ENCODE measurements at regions not wholly inside any gene's neighbourhood (a gene's known extent, or its start where the extent isn't known, plus 50 kb on each side); places are given as distances from the start of the nearest gene placed in this dataset.

DNA sequence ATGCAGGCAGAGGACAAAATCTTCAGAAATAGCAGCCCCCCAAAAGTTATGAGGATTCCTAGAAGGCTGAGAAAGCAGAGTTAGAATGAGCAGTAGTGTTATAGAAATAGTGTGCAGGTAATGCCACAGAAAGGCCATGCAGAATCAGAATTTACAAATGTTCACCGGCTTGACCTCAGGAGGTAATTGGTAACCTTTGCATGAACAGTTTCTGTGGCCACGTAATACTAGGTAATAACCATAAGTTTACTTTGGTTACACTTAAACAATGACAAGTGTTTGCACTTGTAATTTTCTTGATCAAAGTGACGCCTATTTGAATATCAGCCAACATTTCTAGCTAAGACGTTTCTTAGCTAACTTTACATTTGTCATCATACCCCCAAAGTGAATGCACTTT, 393.6 kb downstream of the GPAT3 start:
- DNase-seq (ENCODE audit: extremely low spot score): no peak
- TF ChIP-seq NFRKB (IDR thresholded peaks at IDR 0.05) (no peak), BHLHE40 (IDR thresholded peaks at IDR 0.05; ENCODE audit: borderline replicate concordance) (no peak), SP1 (IDR thresholded peaks at IDR 0.05) (no peak), HDGF (IDR thresholded peaks at IDR 0.05; ENCODE audit: borderline replicate concordance) (no peak), LEF1 (IDR thresholded peaks at IDR 0.05; ENCODE audit: borderline replicate concordance) (no peak)
- CTCF ChIA-PET: no interaction called here
- POLR2A ChIA-PET: no interaction called here

DNA sequence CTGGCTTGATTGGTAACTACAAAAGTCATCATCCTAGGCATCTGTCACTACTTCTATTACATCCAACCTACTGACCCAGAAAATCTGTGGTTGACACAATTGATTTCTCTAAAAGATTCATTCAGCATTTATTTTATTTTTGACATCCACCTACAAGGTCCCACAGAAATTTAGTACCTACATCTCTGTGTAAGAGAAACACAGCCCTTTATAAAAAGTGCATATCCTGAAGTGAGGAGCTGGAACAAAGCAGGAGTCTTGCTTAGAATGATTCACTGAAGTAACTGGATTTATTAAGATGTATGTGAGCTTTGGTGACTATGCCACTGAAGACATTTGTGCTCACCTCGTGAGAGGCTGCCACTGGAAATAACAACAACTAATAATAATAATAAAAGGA, 391.0 kb downstream of the GPAT3 start:
- ChIA-PET POLR2A (no interaction called here), CTCF (no interaction called here)
- no peak for DNase-seq (ENCODE audit: extremely low spot score)
- no peak for TF ChIP-seq FOXA1 (IDR thresholded peaks at IDR 0.05)
- no peak for TF ChIP-seq SP1 (IDR thresholded peaks at IDR 0.05)
- no peak for TF ChIP-seq FOXM1 (IDR thresholded peaks at IDR 0.05; ENCODE audit: borderline replicate concordance)
- TF ChIP-seq TARDBP (IDR thresholded peaks at IDR 0.05): no peak
- TF ChIP-seq, protein P1, sequence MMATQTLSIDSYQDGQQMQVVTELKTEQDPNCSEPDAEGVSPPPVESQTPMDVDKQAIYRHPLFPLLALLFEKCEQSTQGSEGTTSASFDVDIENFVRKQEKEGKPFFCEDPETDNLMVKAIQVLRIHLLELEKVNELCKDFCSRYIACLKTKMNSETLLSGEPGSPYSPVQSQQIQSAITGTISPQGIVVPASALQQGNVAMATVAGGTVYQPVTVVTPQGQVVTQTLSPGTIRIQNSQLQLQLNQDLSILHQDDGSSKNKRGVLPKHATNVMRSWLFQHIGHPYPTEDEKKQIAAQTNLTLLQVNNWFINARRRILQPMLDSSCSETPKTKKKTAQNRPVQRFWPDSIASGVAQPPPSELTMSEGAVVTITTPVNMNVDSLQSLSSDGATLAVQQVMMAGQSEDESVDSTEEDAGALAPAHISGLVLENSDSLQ (IDR thresholded peaks at IDR 0.05): no peak
- TF ChIP-seq ARNT (IDR thresholded peaks at IDR 0.05): no peak
- TF ChIP-seq ZNF384 (IDR thresholded peaks at IDR 0.05): no peak
- no peak for TF ChIP-seq LEF1 (IDR thresholded peaks at IDR 0.05; ENCODE audit: borderline replicate concordance)
- TF ChIP-seq BHLHE40 (IDR thresholded peaks at IDR 0.05; ENCODE audit: borderline replicate concordance): no peak
- TF ChIP-seq SUZ12 (IDR thresholded peaks at IDR 0.05): no peak
- TF ChIP-seq NFRKB (IDR thresholded peaks at IDR 0.05): no peak
- TF ChIP-seq CTBP1 (IDR thresholded peaks at IDR 0.05; ENCODE audit: borderline replicate concordance): no peak
- TF ChIP-seq ELF4 (IDR thresholded peaks at IDR 0.05): no peak
- TF ChIP-seq HDGF (IDR thresholded peaks at IDR 0.05; ENCODE audit: borderline replicate concordance): no peak
- TF ChIP-seq L3MBTL2 (conservative IDR thresholded peaks at IDR 0.05): no peak
- no peak for TF ChIP-seq FOXK2 (IDR thresholded peaks at IDR 0.05)

DNA sequence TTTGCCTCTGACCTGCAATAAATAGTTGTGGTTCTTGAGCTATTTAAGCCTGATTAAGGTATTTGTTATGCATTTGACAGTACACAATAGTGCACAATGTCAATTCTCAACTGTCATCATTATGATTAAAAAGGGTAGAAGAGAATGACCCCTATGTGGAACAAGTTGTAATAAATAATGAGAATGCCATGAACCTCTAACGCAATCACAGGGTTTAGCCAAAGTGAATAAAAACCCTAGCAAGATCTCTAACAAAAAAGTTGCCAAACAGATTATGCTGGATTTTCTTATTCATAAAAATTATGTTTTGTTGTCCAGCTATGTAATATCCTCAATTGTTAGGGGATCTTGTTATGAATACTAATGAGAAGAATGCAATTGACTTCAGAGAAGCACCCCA, 387.4 kb downstream of the GPAT3 start:
- ChIA-PET CTCF (no interaction called here), POLR2A (no interaction called here)
- TF ChIP-seq HDGF (IDR thresholded peaks at IDR 0.05; ENCODE audit: borderline replicate concordance): no peak
- TF ChIP-seq SP1 (IDR thresholded peaks at IDR 0.05): no peak
- TF ChIP-seq NFRKB (IDR thresholded peaks at IDR 0.05): no peak
- no peak for TF ChIP-seq LEF1 (IDR thresholded peaks at IDR 0.05; ENCODE audit: borderline replicate concordance)
- TF ChIP-seq, protein P1 (IDR thresholded peaks at IDR 0.05): no peak
- TF ChIP-seq SUZ12 (IDR thresholded peaks at IDR 0.05): no peak
- no peak for TF ChIP-seq FOXK2 (IDR thresholded peaks at IDR 0.05)
- TF ChIP-seq TARDBP (IDR thresholded peaks at IDR 0.05): no peak
- TF ChIP-seq BHLHE40 (IDR thresholded peaks at IDR 0.05; ENCODE audit: borderline replicate concordance): no peak
- TF ChIP-seq ELF4 (IDR thresholded peaks at IDR 0.05): no peak
- TF ChIP-seq CTBP1 (IDR thresholded peaks at IDR 0.05; ENCODE audit: borderline replicate concordance): no peak
- TF ChIP-seq L3MBTL2 (conservative IDR thresholded peaks at IDR 0.05): no peak
- TF ChIP-seq ZNF384 (IDR thresholded peaks at IDR 0.05): no peak
- TF ChIP-seq ARNT (IDR thresholded peaks at IDR 0.05): no peak
- TF ChIP-seq FOXA1 (IDR thresholded peaks at IDR 0.05): no peak
- no peak for TF ChIP-seq FOXM1 (IDR thresholded peaks at IDR 0.05; ENCODE audit: borderline replicate concordance)
- no peak for DNase-seq (ENCODE audit: extremely low spot score)

DNA sequence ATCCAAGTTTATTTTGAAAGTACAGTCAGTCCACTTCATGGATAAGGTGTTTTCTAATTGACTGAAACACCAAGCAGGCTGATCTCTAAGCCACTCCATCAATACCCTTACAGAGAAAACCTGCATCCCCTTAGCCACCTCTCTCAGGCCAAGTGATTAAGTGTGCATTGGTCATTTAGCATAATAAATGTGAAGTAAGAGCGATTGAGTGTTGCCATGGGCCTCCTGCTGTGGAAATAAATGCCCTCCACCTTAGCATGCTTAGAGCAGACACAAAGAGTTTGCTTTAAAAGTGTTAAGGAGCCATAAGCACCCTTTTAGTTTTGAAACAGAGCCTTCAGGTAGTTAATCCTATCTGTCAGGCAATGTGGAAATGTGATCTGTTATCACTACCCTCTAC, 386.5 kb downstream of the GPAT3 start:
- TF ChIP-seq, protein P1 (IDR thresholded peaks at IDR 0.05): no peak
- no peak for TF ChIP-seq FOXA1 (IDR thresholded peaks at IDR 0.05)
- TF ChIP-seq L3MBTL2 (conservative IDR thresholded peaks at IDR 0.05): no peak
- no peak for TF ChIP-seq CTBP1 (IDR thresholded peaks at IDR 0.05; ENCODE audit: borderline replicate concordance)
- no peak for TF ChIP-seq FOXM1 (IDR thresholded peaks at IDR 0.05; ENCODE audit: borderline replicate concordance)
- TF ChIP-seq SP1 (IDR thresholded peaks at IDR 0.05): no peak
- no peak for TF ChIP-seq FOXK2 (IDR thresholded peaks at IDR 0.05)
- TF ChIP-seq SUZ12 (IDR thresholded peaks at IDR 0.05): no peak
- no peak for TF ChIP-seq TARDBP (IDR thresholded peaks at IDR 0.05)
- no peak for TF ChIP-seq NFRKB (IDR thresholded peaks at IDR 0.05)
- TF ChIP-seq HDGF (IDR thresholded peaks at IDR 0.05; ENCODE audit: borderline replicate concordance): no peak
- TF ChIP-seq ARNT (IDR thresholded peaks at IDR 0.05): no peak
- no peak for TF ChIP-seq ELF4 (IDR thresholded peaks at IDR 0.05)
- no peak for TF ChIP-seq ZNF384 (IDR thresholded peaks at IDR 0.05)
- DNase-seq (ENCODE audit: extremely low spot score): no peak
- ChIA-PET CTCF (no interaction called here), POLR2A (no interaction called here)

DNA sequence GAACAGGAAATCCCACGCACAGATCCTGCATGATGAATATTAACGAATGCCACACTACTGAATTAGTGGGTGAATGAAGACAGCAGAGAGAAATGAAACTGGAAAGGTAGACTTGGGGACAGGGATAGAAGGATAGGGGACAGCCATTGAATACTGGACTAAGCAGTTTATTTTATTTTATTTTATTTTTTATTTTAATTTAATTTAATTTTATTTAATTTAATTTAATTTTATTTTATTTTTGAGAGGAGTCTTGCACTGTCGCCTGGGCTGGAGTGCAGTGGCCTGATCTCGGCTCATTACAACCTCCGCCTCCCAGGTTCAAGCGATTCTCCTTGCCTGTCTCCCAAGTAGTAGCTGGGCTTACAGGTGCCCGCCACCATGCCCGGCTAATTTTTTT, 385.2 kb downstream of the GPAT3 start:
- DNase-seq (ENCODE audit: extremely low spot score): no peak
- TF ChIP-seq SP1 (IDR thresholded peaks at IDR 0.05) (no peak), FOXK2 (IDR thresholded peaks at IDR 0.05) (no peak), ELF4 (IDR thresholded peaks at IDR 0.05) (no peak), ZNF384 (IDR thresholded peaks at IDR 0.05) (no peak), ARNT (IDR thresholded peaks at IDR 0.05) (no peak), CTBP1 (IDR thresholded peaks at IDR 0.05; ENCODE audit: borderline replicate concordance) (no peak), HDGF (IDR thresholded peaks at IDR 0.05; ENCODE audit: borderline replicate concordance) (no peak), NFRKB (IDR thresholded peaks at IDR 0.05) (no peak), L3MBTL2 (conservative IDR thresholded peaks at IDR 0.05) (no peak), BHLHE40 (IDR thresholded peaks at IDR 0.05; ENCODE audit: borderline replicate concordance) (no peak), FOXM1 (IDR thresholded peaks at IDR 0.05; ENCODE audit: borderline replicate concordance) (no peak), FOXA1 (IDR thresholded peaks at IDR 0.05) (no peak)
- ChIA-PET POLR2A (no interaction called here), CTCF (interaction anchor here (0.7 kb wide), 1 partner anchor 40 kb away, joined by 3 read pairs; no protein-coding TSS in a partner anchor)

DNA sequence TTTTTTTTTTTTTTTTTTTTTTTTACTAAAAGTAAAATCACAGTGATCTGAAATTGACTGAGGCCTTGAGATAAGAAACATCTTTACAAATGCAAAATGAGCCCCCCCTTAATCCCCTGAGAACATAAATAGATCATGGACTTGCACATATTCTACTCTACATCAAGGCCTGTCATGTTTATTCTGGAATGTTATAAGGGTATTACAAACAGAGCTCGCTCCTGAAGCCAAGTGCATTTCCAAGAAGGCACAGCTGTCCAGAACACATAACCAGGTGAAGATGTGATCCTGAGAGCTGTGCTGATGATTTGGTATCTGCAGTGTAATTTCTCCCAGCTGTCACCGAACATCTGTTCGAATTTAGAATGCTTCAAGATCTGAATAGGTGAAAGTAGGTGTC, 384.5 kb downstream of the GPAT3 start:
- ChIA-PET CTCF (no interaction called here), POLR2A (no interaction called here)
- no peak for TF ChIP-seq HDGF (IDR thresholded peaks at IDR 0.05; ENCODE audit: borderline replicate concordance)
- no peak for TF ChIP-seq FOXK2 (IDR thresholded peaks at IDR 0.05)
- TF ChIP-seq ELF4 (IDR thresholded peaks at IDR 0.05): no peak
- no peak for TF ChIP-seq SUZ12 (IDR thresholded peaks at IDR 0.05)
- no peak for TF ChIP-seq L3MBTL2 (conservative IDR thresholded peaks at IDR 0.05)
- no peak for TF ChIP-seq TARDBP (IDR thresholded peaks at IDR 0.05)
- TF ChIP-seq ZNF384 (IDR thresholded peaks at IDR 0.05): no peak
- no peak for TF ChIP-seq SP1 (IDR thresholded peaks at IDR 0.05)
- TF ChIP-seq LEF1 (IDR thresholded peaks at IDR 0.05; ENCODE audit: borderline replicate concordance): no peak
- TF ChIP-seq NFRKB (IDR thresholded peaks at IDR 0.05): no peak
- no peak for DNase-seq (ENCODE audit: extremely low spot score)
